Thyroid gland (tissue), 4 donors: ENCODE measurements at regions not wholly inside any gene's neighbourhood (a gene's known extent, or its start where the extent isn't known, plus 50 kb on each side); places are given as distances from the start of the nearest gene placed in this dataset.

Experiments
- DNase-seq, 2 donors: peaks; one replicate each; pipeline ENCODE4 v3.0.0-alpha.2; 2019
- H3K27ac ChIP-seq, 3 donors: fragments of 200-600 bp; sonication (generic); 1 replicate in 2 of 3; 2 replicates in 1 of 3; pipeline ENCODE4 v1.5.1; 2016 to 2019; ENCODE audit warnings: mild to moderate bottlenecking in 1 of 3, moderate library complexity in 1 of 3
- H3K27me3 ChIP-seq: fragments of 200-600 bp; sonication (generic); one replicate; pipeline ENCODE4 v1.5.1; 2019
- H3K36me3 ChIP-seq, 2 donors: fragments of 200-600 bp; sonication (generic); one replicate each; pipeline ENCODE4 v1.5.1; 2016 to 2019
- H3K4me1 ChIP-seq, 2 donors: fragments of 200-600 bp; sonication (generic); one replicate each; pipeline ENCODE4 v1.5.1; 2017 to 2019
- H3K4me3 ChIP-seq, 3 donors: fragments of 200-600 bp; sonication (generic); replicated peaks in 1 of 3; 1 replicate in 2 of 3; 2 replicates in 1 of 3; pipeline ENCODE4 v1.5.1; 2016; ENCODE audit warnings: mild to moderate bottlenecking in 1 of 3
- H3K9me3 ChIP-seq: fragments of 200-600 bp; sonication (generic); one replicate; pipeline ENCODE4 v1.5.1; 2017
- CTCF ChIP-seq, 6 experiments: fragments of 200-600 bp in 3 of 6; fragments of 450-650 bp in 3 of 6; sonication (generic) in 3 of 6; IDR thresholded peaks; one replicate each; pipeline ENCODE4 v1.5.1; 2016 to 2019; ENCODE audit warnings: antibody characterized with exemption in 6 of 6, mild to moderate bottlenecking in 2 of 6, inconsistent platforms in 1 of 6, moderate library complexity in 1 of 6
- POLR2A ChIP-seq, 2 donors: fragments of 450-650 bp; IDR thresholded peaks; one replicate each; pipeline ENCODE4 v1.6.1; 2017; ENCODE audit warnings: antibody characterized with exemption in 2 of 2, mild to moderate bottlenecking in 2 of 2, moderate library complexity in 1 of 2
- WGBS, 2 donors: methylation state at CpG; one replicate each; pipeline ENCODE4 v1.1.5; 2017; 5-methylcytosine and 5-hydroxymethylcytosine counted together
- intact Hi-C: fragments of 100-400 bp; cut with DNase I; formaldehyde crosslinking; loops from one replicate; pipeline ENCODE4 v1.15.1; 2023

DNA sequence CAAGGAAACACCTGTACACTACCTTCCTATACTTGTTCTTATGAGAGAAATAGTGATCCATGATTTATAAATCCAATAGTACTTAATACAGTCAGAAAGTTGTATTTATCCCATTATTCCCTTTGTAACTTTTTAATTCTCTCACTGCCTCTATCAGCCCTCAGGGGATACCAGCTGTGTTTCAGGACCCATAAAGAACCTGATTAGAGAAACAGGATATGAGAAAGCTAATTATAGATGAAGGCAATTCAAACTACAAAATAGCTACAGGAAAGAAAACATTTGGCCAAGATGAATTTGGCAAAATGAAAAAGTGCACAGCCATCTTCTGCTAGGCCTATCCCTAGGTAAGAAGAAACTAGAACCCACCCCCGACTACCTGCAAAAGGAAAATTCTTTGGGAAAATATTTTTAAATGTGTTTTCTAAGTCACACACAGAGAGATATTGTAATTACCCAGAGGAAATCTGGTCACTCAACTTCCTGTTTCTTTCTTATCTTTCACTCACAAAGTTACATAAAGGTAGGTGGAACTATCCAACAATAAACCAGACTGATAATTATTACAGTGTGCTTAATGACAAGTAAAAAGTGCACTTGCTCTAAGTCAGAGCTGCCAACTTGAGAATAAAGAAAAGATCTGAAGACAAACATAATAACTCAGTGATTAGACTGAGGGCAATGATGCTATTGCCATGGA lies 836.5 kb upstream of the HTR2C start:
- Histone ChIP-seq H3K4me1 (no peaks in the 10 kb centered on the region), H3K4me3 (no peak overlapping the region), H3K27ac (no peak overlapping the region), H3K36me3 (no peaks in the 10 kb centered on the region), H3K9me3 (no peaks in the 10 kb centered on the region), H3K27me3 (no peaks in the 10 kb centered on the region)
- DNase-seq = no peak
- intact Hi-C loops = no loop called here
- TF ChIP-seq CTCF (IDR thresholded peaks at IDR 0.05) = no peak
- 74 to 81% methylated on average over 1 of the region's 1 CpG for WGBS, 2 donors

- no peak overlapping the region for H3K4me3 ChIP-seq
- intact Hi-C loops = no loop called here
- no peaks in the 10 kb centered on the region for H3K4me1 ChIP-seq
- no peaks in the 10 kb centered on the region for H3K9me3 ChIP-seq
- TF ChIP-seq POLR2A (IDR thresholded peaks at IDR 0.05) (no peak), CTCF (IDR thresholded peaks at IDR 0.05) (no peak)
- WGBS, 2 donors = 88 to 100% methylated on average over 1 of the region's 1 CpG
- H3K27me3 ChIP-seq = no peaks in the 10 kb centered on the region
- H3K27ac ChIP-seq = no peak overlapping the region
- no peak for DNase-seq
- no peaks in the 10 kb centered on the region for H3K36me3 ChIP-seq
Observed at GRCh38 chrX:113743069-113743468, 840.8 kb upstream of the HTR2C start.

DNA sequence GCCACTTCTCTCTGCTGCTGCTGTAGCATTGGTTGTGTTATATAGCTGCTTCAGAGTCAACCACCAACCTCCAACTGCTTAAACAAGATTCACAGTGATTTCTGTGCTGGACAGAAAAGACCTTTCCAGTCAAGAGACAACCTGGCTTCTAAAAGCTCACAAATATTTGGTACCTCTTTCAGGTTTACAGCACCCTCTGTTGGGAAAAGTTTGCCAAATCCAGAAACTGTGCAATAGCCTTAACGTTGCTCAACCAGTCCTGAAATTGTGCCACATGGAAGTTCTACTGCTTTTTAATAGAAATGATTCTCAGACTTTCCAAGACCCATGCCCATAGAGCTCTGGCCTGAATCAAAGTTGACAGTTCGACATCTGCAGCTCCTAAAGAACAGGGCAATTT lies 842.1 kb upstream of the HTR2C start:
- TF ChIP-seq POLR2A (IDR thresholded peaks at IDR 0.05) (no peak), CTCF (IDR thresholded peaks at IDR 0.05) (no peak)
- no peak for DNase-seq
- Histone ChIP-seq H3K36me3 (no peaks in the 10 kb centered on the region), H3K4me1 (no peaks in the 10 kb centered on the region), H3K27ac (no peak overlapping the region), H3K9me3 (no peaks in the 10 kb centered on the region), H3K27me3 (no peaks in the 10 kb centered on the region), H3K4me3 (no peak overlapping the region)
- intact Hi-C loops = no loop called here
- 38 to 45% methylated on average over 2 of the region's 2 CpGs for whole genome bisulfite sequencing, 2 donors

- no peak for DNase-seq
- H3K36me3 ChIP-seq = no peaks in the 10 kb centered on the region
- no peak overlapping the region for H3K4me3 ChIP-seq
- TF ChIP-seq CTCF (IDR thresholded peaks at IDR 0.05) = no peak
- TF ChIP-seq POLR2A (IDR thresholded peaks at IDR 0.05) = no peak
- intact Hi-C loops = no loop called here
- H3K27ac ChIP-seq = no peak overlapping the region
- WGBS, 2 donors = 88 to 97% methylated on average over 2 of the region's 2 CpGs
- H3K27me3 ChIP-seq = no peaks in the 10 kb centered on the region
- H3K9me3 ChIP-seq = no peaks in the 10 kb centered on the region
- no peaks in the 10 kb centered on the region for H3K4me1 ChIP-seq
Observed at GRCh38 chrX:113728937-113729336, 854.9 kb upstream of the HTR2C start.

GRCh38 chrX:113726898-113727297 lies 857.0 kb upstream of the HTR2C start:
- TF ChIP-seq CTCF (IDR thresholded peaks at IDR 0.05) = no peak
- no peak for TF ChIP-seq POLR2A (IDR thresholded peaks at IDR 0.05)
- Histone ChIP-seq H3K4me3 (no peak overlapping the region), H3K9me3 (no peaks in the 10 kb centered on the region), H3K27ac (no peak overlapping the region), H3K36me3 (no peaks in the 10 kb centered on the region), H3K27me3 (no peaks in the 10 kb centered on the region), H3K4me1 (no peaks in the 10 kb centered on the region)
- intact Hi-C loops = no loop called here
- 31 to 34% methylated on average over 3 of the region's 3 CpGs for WGBS, 2 donors
- no peak for DNase-seq
